GM10266 (cell line): ENCODE measurements at regions not wholly inside any gene's neighbourhood (a gene's known extent, or its start where the extent isn't known, plus 50 kb on each side); places are given as distances from the start of the nearest gene placed in this dataset.

ENCODE experiments used
- DNase-seq: peaks from one replicate; pipeline ENCODE4 v3.0.0; 2012; ENCODE audit errors: extremely low spot score
- TF ChIP-seq, protein P1 (sequence below): IDR thresholded peaks from 2 replicates; pipeline ENCODE4 v1.5.1; 2012; ENCODE audit warnings: mild to moderate bottlenecking, low read depth; ENCODE audit not compliant: control insufficient read depth, insufficient read depth; ENCODE audit errors: missing control alignments

DNA sequence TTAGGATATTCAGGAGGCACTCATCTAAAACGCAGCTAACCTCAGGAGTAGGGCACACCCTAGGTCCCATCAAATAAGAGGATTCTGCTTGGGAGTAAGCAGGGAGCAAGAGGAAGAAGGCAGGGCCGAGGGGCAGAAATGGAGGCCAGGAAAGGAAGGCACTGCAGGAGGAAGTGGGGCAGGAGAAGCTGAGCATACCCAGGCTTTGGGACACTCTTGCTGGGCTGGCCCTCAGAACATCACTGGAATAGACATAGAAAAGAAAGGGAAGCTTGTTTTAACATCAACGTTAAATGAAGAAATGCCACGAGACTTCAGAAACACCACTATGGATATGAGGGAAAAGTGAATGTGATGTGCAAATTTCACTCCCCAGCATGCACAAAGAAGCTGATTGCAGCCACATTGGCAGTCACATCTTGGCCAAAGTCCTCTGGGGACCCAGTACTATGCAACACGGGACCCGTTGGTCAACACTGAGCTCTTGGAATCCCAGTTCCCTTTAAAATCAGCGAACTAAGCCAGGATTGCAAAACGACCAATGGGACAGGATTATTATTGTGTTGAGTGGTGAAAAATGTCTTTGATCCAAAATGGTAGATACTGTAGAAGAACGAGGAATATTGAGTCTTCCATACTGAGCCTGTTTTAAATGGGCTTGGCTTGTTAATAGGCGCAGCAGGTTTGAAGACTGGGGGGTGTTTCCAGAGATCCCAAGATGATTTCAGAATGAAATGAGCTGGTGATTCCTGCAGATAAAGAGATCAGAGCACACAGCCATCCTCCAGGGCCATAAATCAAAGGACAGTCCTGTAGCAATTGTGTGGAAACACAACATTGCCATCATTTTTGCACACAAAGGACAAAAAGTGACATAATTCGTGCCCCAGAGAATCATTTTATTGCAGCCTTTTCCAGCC lies 152.4 kb downstream of the TOMM20 start:
- no peak for DNase-seq
- TF ChIP-seq, protein P1, sequence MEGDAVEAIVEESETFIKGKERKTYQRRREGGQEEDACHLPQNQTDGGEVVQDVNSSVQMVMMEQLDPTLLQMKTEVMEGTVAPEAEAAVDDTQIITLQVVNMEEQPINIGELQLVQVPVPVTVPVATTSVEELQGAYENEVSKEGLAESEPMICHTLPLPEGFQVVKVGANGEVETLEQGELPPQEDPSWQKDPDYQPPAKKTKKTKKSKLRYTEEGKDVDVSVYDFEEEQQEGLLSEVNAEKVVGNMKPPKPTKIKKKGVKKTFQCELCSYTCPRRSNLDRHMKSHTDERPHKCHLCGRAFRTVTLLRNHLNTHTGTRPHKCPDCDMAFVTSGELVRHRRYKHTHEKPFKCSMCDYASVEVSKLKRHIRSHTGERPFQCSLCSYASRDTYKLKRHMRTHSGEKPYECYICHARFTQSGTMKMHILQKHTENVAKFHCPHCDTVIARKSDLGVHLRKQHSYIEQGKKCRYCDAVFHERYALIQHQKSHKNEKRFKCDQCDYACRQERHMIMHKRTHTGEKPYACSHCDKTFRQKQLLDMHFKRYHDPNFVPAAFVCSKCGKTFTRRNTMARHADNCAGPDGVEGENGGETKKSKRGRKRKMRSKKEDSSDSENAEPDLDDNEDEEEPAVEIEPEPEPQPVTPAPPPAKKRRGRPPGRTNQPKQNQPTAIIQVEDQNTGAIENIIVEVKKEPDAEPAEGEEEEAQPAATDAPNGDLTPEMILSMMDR = no peak

DNA sequence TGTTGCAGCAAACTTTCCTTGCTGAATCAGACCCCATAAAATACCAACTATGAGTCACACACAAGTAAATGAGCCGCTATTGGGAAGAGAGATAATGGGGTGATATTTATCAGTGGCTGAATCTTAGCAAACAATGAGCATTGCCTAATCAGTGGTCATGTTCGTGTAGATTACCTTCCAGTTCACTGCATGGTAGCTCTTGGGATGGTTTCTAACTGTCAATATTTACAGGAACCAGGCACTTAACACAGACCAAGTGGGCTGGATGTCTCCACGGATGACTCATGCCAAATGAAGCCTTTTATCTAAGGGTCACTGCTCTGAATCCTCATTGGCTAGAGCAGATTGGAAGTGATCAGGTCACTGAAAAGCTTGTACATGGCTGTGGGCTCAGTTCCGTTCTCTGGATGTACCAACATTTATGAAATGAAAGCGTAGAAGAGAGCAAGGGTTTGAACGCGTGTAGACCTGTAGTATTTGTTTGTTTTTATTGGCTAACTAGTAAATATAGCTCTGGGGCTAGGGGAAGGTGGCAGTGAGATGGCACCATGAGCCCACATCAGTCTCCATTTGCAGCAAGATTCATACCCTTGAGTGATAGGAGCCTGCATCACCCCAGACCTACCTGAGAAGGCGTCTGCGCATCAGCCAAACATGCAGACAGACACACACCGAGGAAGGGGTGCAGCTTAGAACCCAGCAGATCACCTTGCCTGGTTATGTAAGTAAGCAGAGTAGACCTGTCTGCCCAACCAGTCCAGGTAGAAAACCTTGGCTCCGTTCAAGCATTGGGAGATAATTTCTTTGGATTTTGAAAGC lies 153.3 kb downstream of the TOMM20 start:
- TF ChIP-seq, protein P1 = no peak
- DNase-seq = no peak

DNA sequence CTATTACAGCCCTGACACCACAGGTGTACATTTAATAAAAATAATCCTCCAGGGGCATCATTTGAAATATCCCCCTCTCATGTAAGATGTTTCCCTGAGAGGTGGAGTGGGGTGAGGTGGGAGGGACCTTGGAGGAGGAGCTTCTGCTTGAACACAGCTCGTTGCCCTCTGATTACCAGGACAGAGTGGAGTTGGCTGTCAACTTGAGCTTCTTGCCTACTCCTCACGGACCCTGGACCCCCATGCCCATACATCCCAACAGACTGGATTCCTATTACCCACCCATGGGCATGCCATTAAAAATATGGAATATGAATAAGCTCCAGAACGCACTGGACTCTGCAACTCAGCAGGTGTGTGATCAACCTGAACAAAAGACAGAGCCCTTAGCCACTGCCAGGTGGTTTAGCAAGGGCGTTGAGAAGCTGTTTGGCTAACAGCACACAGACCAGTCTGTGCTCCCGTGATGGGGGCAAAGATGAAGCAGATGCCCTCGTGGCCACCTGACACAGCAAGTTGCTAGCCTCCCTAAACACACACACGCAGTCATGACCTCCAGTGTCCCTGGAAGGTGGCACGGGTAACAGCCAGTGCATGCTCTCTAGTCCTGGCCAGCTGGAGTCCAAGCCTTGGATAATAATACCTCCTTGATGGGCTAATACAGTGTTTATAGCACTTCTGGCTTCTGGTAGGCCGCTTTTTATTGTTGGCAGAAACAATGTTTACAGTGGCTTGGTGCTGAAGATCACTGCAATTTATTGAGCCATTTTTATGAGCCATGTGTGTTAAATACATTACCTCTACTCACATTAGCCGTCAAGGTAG lies 155.0 kb downstream of the TOMM20 start:
- TF ChIP-seq, protein P1 = no peak

DNA sequence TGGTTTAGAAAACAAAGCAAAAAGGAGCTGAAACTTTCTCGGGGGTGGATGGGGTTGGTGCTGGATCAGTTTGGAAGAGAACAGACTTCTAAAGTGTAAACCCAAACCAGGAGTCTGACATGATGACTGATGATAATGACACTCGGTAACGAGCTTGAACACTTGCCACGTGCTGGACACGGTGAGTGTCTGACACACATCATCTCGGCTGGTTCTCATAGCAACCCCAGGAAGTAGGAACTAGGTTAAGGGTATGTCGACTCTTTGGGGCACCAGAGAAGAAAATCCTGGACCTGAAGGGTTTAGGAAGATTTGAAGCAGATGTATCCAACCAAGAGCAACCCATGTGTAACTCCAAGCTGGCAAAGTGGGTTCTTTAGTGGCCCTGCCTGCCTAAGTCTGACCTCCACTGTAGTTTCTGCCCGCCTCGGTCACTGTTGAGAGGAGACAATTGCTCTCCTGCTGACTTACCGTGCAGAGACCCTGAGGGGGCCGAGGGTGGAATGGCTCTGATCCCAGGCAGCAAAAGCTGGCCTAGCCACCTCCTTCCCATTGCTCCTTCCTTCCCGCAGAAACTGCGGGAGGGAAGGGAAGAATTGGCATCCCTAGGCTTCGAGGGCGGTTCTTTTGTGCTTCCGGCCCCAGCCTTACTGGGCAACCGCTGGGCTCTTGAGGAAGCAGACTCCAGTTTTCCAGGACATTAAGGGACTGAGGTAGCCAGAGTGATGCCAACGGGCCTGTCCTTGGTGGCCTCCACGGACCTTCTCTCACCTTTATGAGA lies 156.0 kb downstream of the TOMM20 start:
- DNase-seq = no peak
- TF ChIP-seq, protein P1 = no peak

More for the DNA sequence above, 155.0 kb downstream of the TOMM20 start:
- DNase-seq = no peak

- TF ChIP-seq, protein P1 = no peak
- DNase-seq = no peak
Measured at GRCh38 chr1:234971586-234972297, 156.9 kb downstream of the TOMM20 start.
